CD4-positive, alpha-beta T cell treated with Interleukin-2 at 100 ng/mL for 4 hours (primary cell): ENCODE measurements at regions not wholly inside any gene's neighbourhood (a gene's known extent, or its start where the extent isn't known, plus 50 kb on each side); places are given as distances from the start of the nearest gene placed in this dataset.

Experiments
- DNase-seq: peaks from one replicate; pipeline ENCODE4 v3.0.0-alpha.2; 2020; ENCODE audit warnings: low spot score

DNA sequence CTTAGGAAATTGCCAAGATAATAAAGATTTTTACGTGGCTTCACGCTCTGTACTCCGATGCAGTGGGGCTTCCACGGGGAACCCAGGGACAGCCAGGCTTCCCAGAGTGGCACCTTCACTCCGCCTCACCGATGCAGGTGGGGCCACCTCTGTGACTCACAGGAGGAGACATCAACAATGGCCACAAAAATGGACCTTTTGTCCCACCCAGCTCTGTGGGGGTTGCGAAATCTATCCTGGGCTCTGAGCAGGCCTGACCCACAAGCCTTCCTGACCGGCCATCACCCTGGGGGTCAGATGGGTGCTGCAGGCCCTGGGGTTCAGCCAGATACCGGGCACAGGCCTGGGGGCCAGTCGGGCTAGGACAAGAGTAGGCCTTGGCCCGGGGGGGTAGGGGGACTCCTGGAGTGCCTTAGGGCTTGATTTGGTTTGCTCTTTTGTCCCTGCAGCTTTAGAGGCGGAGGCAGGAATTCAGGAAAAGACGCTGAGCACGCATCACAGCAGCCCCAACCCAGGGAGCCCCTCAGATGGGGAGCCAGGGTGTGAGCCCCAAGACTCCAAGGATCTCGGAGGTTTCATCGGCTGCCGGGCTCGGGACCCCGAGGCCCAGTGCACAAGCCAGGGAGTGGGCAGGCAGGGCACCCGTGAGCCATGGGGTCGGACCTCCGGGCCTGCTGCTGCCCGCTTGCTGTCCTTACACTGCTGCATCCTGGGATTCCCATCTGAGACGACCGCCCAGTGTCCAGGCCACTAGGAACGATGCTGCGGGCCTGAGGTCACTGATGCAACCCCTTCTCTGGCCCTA lies 136.5 kb upstream of the NKX1-1 start:
- DNase-seq: no peak

DNA sequence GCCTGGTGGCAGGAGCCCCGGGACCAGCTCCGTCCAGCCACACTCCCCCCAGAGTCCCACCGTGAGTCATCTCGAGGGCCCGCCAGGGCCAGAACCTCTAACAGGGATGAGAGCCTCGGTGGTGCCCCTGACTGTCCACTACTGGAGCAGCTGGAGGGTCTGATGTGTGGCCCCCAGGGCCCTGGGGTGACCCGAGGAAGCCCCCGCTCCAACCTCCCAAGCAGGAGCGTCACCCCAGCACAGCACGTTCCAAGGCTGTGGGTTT lies 135.9 kb upstream of the NKX1-1 start:
- no peak for DNase-seq

DNA sequence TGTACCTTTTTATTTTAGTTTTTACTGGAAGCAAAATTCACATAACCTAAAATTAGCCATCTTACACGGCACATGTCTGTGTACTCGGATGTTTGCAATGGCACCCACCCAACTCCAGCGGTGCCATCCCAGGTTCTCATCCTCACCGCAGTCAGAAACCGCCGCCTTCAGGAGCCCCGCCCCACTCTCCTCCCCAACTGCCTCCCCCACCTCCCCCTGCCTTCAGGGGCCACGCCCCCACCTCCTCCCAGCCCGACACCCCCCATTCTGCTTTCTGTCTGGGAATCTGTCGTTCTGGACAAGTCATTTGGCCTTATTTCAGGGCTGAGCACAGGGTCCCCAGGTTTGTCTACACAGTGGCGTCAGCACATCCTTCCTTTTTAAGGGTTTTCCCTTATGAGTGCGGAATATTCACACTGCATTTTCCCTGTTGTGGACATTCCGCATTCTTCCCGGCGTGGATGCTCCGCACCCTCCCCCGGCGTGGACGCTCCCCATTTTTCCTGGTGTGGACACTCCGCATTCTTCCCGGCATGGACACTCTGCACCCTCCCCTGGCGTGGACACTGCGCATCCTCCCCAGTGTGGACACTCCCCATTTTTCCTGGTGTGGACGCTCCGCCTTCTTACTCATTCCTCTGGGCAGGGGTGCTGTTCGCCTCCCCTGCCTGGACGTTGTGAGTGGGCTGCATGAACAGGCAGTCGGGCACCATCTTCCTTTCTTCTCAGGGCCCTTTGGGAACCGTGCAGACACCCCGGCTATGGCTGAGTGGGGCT lies 135.4 kb upstream of the NKX1-1 start:
- no peak for DNase-seq

DNA sequence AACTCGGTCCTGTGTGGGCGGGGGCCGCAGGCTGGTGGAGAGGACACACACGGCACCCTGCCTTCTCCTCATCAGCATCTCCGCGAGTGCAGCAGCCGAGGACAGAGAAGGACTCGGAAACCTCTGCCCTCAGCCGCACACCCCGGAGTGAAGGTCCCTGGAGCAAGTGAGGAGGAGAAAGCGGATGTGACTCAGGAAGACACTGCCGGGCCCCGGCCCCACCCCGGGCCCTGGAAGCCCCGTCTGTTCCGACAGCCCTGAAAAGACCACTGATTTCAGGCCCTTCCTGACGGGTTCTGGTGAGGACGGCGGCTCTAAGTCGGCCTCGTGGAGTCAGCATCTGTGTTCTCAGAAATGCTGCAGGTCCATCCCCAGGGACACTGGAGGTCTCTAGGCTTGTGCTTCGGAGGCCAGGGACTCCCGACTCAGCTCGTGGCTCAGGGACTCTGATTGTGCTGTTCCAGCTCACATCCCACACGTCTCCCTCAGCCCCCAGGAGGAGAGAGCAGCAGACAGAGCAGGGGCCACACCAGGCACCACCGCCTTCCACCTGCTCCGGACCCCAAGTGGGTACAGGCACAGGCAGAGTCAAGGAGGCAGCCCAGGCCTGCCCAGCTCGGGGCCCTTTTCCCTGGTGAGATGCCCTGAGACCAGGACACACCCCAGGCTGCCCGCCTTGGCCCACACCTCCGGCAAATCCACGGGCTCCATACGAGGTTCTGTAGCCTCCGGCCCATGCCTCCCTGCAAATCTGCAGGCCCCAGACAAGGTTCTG lies 134.5 kb upstream of the NKX1-1 start:
- DNase-seq: no peak

DNA sequence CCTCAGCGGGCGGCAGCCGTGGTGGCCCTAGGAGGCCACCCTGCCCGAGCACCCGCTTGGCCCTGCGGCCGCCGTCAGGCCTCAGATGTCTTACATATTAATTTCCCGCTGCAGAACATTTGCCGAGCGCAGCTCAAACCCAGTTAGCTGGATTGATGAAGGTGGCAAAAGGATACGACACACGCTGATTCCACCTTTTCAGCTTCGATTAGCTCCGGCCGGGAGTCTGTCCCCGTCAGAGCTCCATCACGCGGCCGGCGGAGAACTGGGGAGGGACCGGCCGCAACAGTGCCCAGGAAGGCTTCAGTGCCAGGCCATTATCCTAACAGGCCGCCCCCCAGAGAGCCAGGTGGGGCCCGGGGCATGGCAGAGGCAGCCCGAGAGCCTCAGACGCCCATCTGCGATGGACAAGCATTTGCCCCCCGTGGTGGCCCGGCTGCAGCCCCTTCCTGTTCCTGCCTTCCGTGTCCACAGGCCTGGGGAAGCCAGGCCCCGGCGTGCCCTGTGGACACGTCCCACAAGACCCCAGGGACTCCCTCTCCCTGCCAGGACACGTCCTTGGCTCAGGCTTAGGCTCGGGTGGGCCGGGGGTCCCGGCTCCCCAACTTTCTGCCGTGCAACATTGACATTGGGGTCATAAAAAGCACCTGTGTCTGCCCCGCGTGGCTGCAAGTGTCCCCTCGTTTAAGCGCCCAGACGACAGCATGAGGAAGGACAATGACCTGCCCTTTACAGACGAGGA lies 133.8 kb upstream of the NKX1-1 start:
- DNase-seq: no peak

DNA sequence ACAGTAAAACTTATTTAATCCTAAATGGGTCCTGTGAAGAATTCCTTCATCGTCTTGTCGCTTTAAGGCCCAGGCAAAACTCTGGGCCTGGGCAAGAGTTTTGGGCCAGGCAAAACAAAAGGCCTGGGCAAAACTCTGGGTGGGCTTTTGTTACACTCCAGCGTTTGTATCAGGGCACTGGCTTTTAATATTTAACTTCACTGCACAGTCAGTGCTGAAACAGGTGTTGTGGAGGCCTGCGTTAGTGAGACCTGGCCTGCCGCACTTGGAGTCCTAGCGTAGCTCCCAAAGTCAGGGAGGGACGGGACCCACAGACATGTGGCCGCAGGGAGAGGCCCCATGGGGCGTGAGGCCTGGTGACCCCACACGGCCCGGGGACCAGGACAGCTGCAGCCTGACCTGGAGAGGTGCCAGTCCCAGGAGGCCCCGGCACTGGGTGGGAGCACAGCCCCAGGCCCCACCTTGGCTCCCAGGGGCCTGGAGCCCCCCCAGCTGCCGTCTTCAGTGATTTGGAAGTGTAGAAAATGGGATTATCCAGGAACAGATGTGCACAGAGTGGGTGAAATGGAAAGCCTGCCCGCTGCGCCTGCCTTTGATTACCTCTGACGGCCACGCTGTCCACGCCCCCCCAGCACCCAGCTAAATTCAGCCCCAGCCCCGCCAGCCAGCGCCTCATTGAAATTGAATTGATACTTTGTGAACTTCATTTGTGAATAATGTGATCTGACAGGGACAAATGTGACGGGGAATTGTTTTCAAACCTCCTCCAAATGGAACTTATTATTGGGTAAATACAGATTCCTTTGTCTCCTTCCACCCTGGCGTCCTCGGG lies 132.9 kb upstream of the NKX1-1 start:
- DNase-seq: no peak

DNA sequence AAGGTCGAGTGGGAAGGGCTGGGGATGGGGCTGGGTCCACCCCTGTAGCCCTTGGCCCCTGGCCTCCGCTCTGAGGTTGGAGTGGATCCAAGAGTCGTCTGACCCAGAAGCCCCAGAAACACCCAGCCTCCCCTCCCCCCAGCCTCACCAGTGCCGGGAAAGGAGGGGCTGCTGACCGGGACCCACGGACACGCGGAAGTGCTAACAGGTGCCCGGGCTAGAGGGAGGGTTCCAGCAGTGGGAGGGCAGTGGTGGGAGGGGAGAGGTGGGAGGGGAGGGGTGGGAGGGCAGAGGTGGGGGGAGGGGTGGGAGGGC lies 131.8 kb upstream of the NKX1-1 start:
- no peak for DNase-seq

DNA sequence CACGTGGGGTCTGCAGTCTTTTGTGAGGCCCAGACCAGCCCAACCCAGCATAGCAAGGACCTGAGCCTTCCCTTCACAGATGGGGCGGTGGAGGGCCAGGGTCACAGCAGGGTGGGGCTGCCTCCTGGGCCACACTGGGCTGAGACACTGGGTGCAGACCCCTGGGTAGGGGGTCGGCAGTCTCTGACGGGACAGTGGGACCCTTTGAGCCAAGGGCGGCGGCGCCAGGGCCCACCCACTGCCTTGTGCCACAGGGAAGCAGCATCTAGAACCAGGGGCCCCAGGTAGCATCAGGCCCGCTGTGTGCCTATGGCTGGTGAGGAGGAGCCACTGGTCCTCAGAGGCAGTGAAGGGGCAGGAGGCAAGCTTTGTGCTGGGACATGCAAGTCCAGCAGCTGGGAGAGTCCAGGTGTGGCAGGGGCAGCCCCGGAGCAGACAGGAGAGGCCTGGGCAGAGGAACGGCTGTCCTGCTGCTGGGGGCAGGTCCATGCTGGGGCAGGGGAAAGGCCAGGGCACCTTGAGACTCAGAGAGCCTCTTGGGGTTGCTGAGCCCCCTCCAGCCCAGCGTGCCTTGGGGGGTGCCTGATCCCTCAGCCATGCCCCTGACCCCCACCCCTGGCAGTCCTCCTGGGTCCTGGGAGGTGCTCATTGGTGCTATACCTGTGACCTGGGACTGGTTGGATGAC lies 131.3 kb upstream of the NKX1-1 start:
- DNase-seq: no peak

DNA sequence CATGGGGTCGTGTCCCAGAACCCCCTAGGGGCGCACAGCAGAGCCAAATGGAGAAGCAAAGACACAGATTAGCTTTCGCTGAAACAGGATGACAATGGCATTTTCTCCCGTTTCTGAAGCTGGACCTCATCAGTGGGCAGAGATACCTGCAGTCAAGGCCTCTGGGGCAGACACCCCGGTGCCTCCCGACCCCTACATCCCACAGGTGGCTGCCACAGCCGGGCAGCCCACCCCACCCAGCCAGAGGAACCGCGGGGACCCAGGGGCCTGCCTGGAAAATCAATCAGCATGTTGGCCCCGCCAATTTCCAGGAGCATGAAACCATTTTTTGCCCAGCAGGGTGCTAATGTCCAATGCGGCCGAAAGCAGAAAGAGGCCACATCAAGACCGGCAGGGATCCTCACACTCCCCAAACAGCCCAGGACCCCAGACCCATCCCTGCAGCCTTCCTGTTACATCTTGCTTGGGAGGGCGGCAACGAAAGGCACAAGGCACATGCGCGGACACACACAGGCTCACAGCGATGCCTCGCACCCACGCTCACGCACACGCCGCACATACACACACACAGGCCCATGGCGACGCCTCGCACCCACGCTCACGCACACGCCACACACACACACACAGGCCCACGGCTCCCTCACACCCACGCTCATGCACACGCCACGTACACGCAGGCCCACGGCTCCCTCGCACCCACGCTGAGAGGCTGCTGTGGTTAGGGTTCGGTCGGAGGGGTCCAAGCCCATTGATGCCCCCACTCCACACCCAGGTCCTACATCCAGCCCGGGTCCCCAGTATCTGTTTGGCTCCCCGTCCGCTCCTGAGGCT lies 130.6 kb upstream of the NKX1-1 start:
- DNase-seq: no peak

DNA sequence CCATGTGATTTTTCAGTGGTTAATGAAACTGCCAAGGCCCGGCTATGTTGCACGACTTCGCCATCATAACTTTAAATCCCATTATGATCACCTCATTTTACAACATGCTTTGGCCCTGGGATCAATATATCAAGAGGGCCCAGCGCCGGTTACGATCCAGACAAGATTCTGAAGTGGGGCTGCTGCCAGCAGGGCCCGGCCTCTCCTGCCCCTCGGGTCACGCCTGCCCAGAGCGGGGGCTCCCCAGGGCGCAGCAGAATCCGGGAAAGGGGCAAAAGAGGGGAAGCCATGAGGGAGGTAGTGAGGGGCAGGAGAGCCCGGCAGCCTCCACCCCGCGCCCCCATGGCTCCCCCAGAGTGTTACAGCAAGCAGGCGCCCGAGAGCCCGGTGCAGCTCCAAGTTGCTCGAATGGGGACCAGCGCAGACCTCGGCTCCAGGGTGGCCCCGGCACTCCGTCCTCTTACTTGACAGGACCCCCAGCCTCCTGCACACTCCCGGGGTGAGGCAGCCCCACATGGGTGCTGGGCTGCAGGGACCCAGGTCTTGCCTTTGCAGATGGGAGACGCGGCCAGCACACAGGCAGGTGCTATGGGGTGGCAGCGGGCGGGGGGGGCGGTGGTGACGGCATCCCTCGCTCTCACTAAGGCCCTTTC lies 129.8 kb upstream of the NKX1-1 start:
- DNase-seq: no peak

DNA sequence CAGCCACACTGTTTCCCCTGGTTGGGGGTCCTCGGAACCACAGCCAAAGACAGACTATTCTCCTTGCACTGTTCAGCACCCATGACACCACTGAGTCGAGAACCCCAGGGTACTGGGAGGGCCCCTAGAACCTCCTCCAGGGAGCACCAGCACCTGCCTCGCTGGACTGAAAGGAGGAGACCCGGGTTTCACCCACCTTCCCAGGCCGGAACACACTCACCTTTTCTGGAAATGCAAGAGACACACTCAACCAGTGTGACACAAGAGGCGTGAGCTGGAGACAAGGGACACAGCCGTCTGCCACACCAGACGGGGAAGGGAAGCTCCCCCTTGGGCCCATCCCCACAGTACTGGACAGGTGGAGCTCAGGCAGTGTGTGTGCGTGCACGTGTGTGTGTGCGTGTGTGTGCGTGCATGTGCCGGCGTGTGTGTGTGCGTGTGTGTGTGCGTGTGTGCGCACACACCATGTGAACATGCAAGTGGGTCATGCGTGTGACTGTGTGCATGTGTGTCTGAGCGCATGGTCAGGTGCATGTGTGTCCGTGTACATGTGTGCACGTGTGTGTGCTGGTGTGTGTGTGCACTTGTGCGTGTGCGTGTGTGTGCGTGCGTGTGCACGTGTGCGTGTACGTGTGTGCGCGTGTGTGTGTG lies 128.8 kb upstream of the NKX1-1 start:
- DNase-seq: no peak

DNA sequence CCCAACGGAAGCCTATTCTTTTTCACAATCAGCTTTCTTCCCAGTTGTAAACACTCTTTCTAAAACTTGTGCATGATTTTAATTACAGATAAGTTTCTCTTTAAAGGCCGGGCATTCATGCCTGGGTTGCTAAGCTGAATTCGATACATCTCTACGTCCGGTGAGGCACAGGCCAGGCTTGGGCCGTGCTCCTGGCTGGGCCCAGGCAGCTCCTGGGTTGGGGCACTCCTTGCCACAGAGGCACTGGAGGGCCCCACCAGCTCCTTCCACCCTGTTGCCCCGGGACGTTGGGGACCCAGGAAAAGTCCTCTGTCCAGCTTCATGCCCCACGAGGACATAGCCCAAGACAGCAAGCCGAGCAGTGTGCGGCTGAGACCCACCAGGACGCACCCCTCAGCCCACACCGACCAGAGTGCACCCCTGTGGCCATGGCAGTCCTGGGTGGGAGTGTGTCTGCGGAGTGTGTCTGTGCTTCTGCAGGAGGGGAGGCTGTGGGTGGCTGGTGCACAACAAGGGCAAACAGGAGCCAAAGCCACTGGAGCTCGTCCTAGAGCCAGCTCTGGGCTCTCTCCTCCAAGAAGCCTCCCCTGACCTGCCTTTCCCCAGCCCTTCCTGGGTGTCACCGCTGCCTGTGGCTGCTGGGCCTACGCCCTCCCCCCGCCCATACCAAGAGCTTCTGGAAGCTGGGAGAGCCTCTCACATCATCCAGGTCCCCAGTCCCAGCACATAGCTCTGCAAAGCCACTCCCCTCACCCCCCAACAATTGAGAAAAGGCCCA lies 128.0 kb upstream of the NKX1-1 start:
- no peak for DNase-seq

DNA sequence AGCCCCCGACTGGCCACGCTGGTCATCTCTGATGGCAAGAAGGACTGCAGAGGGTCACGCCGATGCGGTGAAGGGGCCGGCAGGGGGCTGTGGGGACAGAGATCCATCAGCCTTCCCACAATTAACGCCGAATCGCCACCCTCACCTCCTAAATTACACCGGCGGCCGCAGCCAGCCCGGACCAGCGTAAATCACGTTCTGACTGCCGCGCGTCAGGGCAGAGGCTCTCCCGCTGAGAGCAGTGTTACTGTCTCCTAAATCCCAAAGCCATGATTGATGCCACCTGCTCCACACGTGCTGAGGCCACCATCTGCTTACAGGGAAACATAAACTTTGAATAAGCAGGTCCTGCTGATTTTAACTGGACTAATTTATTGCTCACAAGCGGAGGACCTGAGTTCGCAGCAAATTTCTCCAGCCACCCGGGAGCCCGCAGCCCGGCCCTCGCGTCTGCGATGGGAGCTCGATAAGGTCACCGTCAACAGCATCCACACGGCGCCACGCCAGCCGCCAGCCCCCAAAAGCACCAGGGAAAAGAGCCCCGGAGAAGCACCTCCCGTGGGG lies 127.3 kb upstream of the NKX1-1 start:
- no peak for DNase-seq

DNA sequence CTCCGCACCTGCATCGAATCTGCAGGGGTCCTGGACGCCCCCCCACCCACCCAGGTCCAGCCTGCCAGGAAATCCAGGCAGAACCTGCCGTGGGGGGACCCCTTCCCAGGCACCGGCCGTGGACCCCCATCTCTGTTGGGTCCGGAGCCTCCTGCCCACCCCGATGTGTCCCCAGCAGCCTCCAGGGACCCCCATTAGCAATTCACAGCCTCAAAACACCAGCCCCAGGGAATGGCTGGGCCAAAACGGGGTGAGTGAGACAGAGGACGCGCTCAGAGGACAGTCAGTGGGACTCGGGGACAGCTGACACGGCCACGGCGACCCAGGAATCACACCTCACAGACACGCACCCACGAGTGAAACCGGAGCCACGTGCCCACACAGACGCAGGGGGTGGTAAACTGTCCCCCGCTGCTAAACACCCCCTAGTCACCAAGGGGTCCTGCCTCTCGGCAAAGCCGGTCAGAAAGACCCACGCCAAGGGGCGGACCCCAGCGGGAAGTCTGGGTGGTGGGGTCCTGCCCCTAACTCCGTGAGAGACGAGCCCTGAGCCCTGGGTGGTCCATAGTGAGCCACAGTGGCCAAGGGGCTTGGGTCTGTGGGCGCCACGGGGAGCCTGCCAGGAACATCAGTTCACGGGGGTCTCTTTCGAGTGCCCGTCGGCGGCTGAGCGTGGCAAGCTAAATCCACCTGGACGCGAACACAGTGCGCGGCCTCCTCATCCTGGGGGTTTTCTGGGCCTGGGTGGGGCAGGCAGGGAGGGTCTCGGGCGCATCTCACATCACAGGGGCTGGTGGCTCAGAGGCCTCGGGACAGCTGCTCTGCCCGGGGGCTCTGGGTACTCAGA lies 126.5 kb upstream of the NKX1-1 start:
- no peak for DNase-seq

DNA sequence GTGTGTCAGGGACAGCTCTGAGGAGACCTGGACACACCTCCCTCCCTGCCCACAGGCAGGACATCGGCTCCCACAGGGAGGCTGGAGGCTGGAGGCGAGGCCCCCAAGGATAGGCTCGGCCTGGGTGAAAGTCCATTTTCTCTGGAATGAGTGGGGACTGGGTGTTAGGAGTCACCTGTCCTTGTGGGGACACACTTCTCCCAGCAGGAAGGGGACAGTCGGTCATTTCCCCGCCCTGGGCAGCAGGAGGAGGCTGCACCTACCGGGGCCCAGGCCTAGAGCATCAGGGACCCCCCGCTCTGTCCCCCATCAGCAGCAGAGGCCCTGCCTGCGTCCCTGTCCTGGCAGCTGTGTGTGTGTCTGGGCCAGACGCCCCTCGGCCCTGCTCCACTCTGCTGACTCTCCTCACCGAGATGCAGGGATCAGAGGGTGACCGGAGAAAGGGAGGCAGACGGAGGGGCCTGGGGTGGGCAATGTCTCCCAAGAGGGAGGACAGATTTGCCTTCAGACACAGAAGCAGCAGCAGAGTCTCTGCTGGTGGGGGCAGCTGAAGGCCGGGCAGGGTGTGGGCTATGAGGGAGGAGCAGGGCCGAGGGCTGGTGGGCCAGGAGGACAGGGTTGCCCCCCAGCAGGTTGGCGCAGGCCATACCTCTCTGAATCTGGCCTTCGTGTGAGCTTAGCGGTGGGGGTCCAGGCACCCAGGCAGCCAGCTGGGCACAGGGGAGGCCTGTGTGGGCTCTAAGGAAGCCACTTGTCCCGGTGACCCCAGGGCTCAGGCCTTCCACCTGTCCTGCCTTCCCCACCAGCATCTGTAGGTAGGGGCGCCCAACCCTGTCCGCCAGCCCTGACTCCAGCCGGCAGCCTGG lies 125.7 kb upstream of the NKX1-1 start:
- no peak for DNase-seq

DNA sequence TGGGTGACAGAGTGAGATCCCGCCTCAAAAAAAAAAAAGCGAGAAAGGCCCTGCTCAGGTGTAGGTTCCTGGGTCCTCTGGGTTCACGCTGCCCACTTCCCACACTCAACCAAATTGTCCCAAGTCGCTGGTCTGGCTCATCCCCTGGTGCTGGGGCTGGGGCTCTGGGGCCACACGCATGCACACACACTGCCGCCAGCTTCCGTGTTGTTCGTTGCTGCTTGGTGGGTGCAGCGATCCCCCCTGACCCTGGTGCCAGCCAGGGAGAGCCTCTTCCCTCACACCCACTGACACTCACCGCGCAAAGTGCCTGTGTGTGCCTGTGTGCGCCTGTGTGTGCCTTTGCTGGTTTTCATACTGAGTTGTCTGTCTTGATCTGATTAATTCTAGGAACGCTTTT lies 124.1 kb upstream of the NKX1-1 start:
- DNase-seq: no peak
